DND-41 (cell line): ENCODE measurements at regions not wholly inside any gene's neighbourhood (a gene's known extent, or its start where the extent isn't known, plus 50 kb on each side); places are given as distances from the start of the nearest gene placed in this dataset.

Experiments used
- CTCF ChIP-seq: IDR thresholded peaks from 2 replicates; pipeline ENCODE4 v1.5.1; 2012; ENCODE audit warnings: borderline replicate concordance, low read length, moderate library complexity, mild to moderate bottlenecking; ENCODE audit not compliant: poor library complexity, severe bottlenecking; ENCODE audit errors: extremely low read depth
- EZH2 ChIP-seq: IDR thresholded peaks from 3 replicates; pipeline ENCODE4 v1.6.1; 2012; ENCODE audit warnings: borderline replicate concordance, low read depth, mild to moderate bottlenecking, moderate library complexity, low read length, inconsistent platforms; ENCODE audit not compliant: severe bottlenecking

GRCh38 chr11:13215149-13215548, 62.4 kb upstream of the BMAL1 start:
- TF ChIP-seq CTCF, result no peak
- no peak for TF ChIP-seq EZH2
